Upper lobe of left lung (tissue), 4 donors: ENCODE measurements at regions not wholly inside any gene's neighbourhood (a gene's known extent, or its start where the extent isn't known, plus 50 kb on each side); places are given as distances from the start of the nearest gene placed in this dataset.

Source experiments
- CTCF ChIP-seq, 6 experiments: fragments of 450-650 bp in 4 of 6; fragments of 200-600 bp in 2 of 6; sonication (generic) in 2 of 6; IDR thresholded peaks; one replicate each; pipeline ENCODE4 v1.5.1; 2016 to 2019; ENCODE audit warnings: antibody characterized with exemption in 6 of 6
- EP300 ChIP-seq, 4 donors: sonication (generic); formaldehyde crosslinking; IDR thresholded peaks; one replicate each; pipeline ENCODE4 v1.5.1; 2017; ENCODE audit warnings: antibody characterized with exemption in 4 of 4, control low read depth in 2 of 4
- POLR2A ChIP-seq, 4 donors: fragments of 450-650 bp; IDR thresholded peaks; one replicate each; pipeline ENCODE4 v1.5.1; 2016 to 2017; ENCODE audit warnings: antibody characterized with exemption in 4 of 4, mild to moderate bottlenecking in 2 of 4
- POLR2AphosphoS5 ChIP-seq, 2 donors: sonication (generic); formaldehyde crosslinking; IDR thresholded peaks; one replicate each; pipeline ENCODE4 v1.5.1; 2017; ENCODE audit warnings: antibody characterized with exemption in 2 of 2

- TF ChIP-seq CTCF (IDR thresholded peaks at IDR 0.05) (no peak), POLR2AphosphoS5 (IDR thresholded peaks at IDR 0.05) (no peak), POLR2A (IDR thresholded peaks at IDR 0.05) (no peak), EP300 (IDR thresholded peaks at IDR 0.05) (no peak)
Measured at GRCh38 chr9:31153250-31153840, 1231.1 kb upstream of the ACO1 start.
